Activated CD4-positive, alpha-beta T cell treated with anti-CD3 and anti-CD28 coated beads for 36 hours (primary cell): ENCODE measurements at regions not wholly inside any gene's neighbourhood (a gene's known extent, or its start where the extent isn't known, plus 50 kb on each side); places are given as distances from the start of the nearest gene placed in this dataset.
"Not testable (repeated sequence)": the region's sequence is repeated elsewhere in the genome, so short reads cannot be mapped to it uniquely, and the experiment has no call there.

ENCODE experiments used
- ATAC-seq: fragments of 200-7000 bp; cut with Tn5 transposase; one replicate; pipeline ENCODE4 v1.10.0; 2021; ENCODE audit warnings: mild to moderate bottlenecking, moderate library complexity
- CTCF ChIA-PET: fragments of 350-600 bp; sonication (Branson Sonifier 250); formaldehyde crosslinking; loops from one replicate; lab custom pipeline; 2021; ENCODE audit warnings: antibody characterized with exemption; lab: Charles Lee
- POLR2A ChIA-PET: fragments of 350-600 bp; sonication (Branson Sonifier 250); formaldehyde crosslinking; loops from one replicate; lab custom pipeline; 2021; ENCODE audit warnings: antibody characterized with exemption, inconsistent platforms; lab: Charles Lee
- DNase-seq: peaks from one replicate; pipeline ENCODE4 v3.0.0-alpha.2; 2020
- H3K27ac Mint-ChIP-seq: one replicate; pipeline ENCODE4 v1.8.0; 2021; ENCODE audit warnings: mixed read lengths
- H3K27me3 Mint-ChIP-seq: one replicate; pipeline ENCODE4 v1.8.0; 2021; ENCODE audit warnings: mixed read lengths
- H3K36me3 Mint-ChIP-seq: one replicate; pipeline ENCODE4 v1.8.0; 2021; ENCODE audit warnings: low read depth, mixed read lengths
- H3K4me1 Mint-ChIP-seq: one replicate; pipeline ENCODE4 v1.8.0; 2021; ENCODE audit warnings: mixed read lengths
- H3K4me3 Mint-ChIP-seq: one replicate; pipeline ENCODE4 v1.8.0; 2021; ENCODE audit warnings: mild to moderate bottlenecking, moderate library complexity, mixed read lengths
- H3K9me3 Mint-ChIP-seq: one replicate; pipeline ENCODE4 v1.8.0; 2021; ENCODE audit warnings: low read depth, mixed read lengths
- intact Hi-C, 2 experiments: fragments of 100-400 bp; cut with DNase I in 1 of 2; cut with micrococcal nuclease in 1 of 2; formaldehyde crosslinking; loops; one replicate each; pipeline versions ENCODE4 v1.14.2 to v1.15.1; 2022 to 2024; cut with DNase I, micrococcal nuclease

DNA sequence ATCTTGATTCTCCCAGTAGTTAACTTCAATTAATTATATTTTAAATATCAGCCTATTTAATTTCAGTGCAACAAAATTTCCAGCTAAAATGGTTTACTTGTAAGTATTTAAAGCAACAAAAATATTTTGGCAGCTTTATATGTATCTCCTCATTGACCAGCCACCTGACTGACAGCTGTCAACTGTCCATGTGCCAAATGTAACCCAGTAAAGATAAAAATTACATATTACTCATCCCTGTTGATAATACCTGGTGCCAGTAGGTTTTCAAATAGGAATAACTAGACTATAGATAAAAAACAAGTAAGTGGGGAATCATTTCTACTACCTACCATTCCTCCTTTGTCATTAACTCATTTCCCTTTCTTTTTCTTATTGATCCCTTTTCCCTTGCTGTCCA is 341.9 kb downstream of the TYW1 start:
- CTCF ChIA-PET: not testable (repeated sequence)

DNA sequence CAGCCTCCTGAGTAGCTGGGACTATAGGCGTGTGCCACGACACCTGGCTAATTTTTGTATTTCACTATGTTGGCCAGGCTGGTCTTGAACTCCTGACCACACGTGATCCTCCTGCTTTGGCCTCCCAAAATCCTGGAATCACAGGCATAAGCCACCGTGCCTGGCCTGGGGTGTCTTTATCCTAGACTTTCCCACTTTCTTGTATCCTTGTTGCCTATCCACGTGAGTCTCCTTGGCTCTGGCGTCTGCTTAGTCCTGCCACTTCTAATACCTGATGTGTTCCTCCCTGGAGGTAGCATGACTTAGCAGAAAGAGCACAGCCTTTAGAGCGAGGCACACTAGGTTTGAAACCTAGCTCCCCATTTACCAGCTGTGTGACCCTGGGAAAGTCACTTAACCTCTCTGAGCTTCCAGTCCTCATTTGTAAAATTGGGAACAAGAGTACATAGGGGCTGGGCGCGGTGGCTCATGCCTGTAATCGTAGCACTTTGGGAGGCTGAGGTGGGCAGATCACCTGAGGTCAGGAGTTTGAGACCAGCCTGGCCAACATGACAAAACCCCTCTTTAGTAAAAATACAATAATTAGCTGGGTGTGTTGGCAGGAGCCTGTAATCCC is 344.6 kb downstream of the TYW1 start:
- H3K9me3 Mint-ChIP-seq: peaks cover 8% of the 10 kb centered on the region
- H3K4me3 Mint-ChIP-seq: no peak overlapping the region
- POLR2A ChIA-PET: no interaction called here
- no peak for ATAC-seq
- intact Hi-C loops: no loop called here
- DNase-seq: no peak
- H3K36me3 Mint-ChIP-seq: peaks cover 39% of the 10 kb centered on the region
- no peak overlapping the region for H3K27ac Mint-ChIP-seq
- CTCF ChIA-PET: no interaction called here
- H3K27me3 Mint-ChIP-seq: no peaks in the 10 kb centered on the region
- no peaks in the 10 kb centered on the region for H3K4me1 Mint-ChIP-seq

More for the DNA sequence above, 341.9 kb downstream of the TYW1 start:
- H3K27me3 Mint-ChIP-seq, H3K4me1 Mint-ChIP-seq, POLR2A ChIA-PET, DNase-seq, H3K4me3 Mint-ChIP-seq, H3K9me3 Mint-ChIP-seq, intact Hi-C loops, ATAC-seq, H3K27ac Mint-ChIP-seq: not testable (repeated sequence)
- H3K36me3 Mint-ChIP-seq: peaks cover 17% of the 10 kb centered on the region

DNA sequence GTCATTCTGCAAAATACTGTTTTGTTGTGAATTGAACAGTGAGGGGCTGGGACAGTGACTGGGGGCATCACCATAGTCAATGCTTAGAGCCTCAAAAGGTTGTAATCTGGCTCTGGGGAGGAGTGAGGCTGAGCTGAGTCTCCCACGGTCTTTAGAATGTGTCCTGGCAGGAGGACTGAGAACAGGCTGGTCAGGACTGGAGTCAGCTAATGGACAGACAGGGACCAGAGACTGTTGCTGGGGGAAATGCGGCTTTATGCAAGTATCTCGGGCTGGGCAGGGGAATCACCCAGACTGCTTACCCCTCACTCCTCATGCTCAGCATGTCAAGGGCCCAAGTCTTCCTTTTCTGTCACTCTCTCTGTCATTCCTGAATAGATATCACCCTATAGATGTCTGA is 346.5 kb downstream of the TYW1 start:
- DNase-seq (no peak), ATAC-seq (no peak)
- POLR2A ChIA-PET: no interaction called here
- no peaks in the 10 kb centered on the region for H3K27me3 Mint-ChIP-seq
- peaks cover 8% of the 10 kb centered on the region for H3K9me3 Mint-ChIP-seq
- no peak overlapping the region for H3K27ac Mint-ChIP-seq
- CTCF ChIA-PET: no interaction called here
- intact Hi-C loops: no loop called here
- no peak overlapping the region for H3K4me3 Mint-ChIP-seq
- no peaks in the 10 kb centered on the region for H3K4me1 Mint-ChIP-seq
- H3K36me3 Mint-ChIP-seq: peaks cover 39% of the 10 kb centered on the region

DNA sequence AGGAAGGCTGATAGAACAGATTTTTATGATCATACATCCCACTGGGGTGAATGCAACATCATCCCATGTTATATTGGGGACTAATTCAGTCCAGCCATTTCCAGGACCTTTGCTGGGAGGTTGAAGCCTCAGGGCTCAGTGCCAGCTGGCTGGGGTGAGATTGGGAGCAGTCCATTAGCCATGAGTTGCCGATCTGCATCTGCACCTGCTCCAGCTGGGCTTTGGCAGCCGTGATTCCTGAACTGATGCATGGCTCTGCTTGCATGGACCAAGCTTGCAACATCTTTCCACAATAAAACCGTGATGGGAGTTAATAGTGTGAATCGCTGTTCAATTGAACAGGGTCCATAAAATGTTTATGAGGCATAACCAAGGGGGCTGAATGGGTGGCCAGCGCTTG is 346.9 kb downstream of the TYW1 start:
- Mint-ChIP-seq H3K27me3 (no peaks in the 10 kb centered on the region), H3K4me1 (no peaks in the 10 kb centered on the region), H3K9me3 (peaks cover 8% of the 10 kb centered on the region), H3K4me3 (no peak overlapping the region), H3K36me3 (peaks cover 39% of the 10 kb centered on the region), H3K27ac (no peak overlapping the region)
- intact Hi-C loops: no loop called here
- ATAC-seq (no peak), DNase-seq (no peak)
- ChIA-PET CTCF (no interaction called here), POLR2A (no interaction called here)

DNA sequence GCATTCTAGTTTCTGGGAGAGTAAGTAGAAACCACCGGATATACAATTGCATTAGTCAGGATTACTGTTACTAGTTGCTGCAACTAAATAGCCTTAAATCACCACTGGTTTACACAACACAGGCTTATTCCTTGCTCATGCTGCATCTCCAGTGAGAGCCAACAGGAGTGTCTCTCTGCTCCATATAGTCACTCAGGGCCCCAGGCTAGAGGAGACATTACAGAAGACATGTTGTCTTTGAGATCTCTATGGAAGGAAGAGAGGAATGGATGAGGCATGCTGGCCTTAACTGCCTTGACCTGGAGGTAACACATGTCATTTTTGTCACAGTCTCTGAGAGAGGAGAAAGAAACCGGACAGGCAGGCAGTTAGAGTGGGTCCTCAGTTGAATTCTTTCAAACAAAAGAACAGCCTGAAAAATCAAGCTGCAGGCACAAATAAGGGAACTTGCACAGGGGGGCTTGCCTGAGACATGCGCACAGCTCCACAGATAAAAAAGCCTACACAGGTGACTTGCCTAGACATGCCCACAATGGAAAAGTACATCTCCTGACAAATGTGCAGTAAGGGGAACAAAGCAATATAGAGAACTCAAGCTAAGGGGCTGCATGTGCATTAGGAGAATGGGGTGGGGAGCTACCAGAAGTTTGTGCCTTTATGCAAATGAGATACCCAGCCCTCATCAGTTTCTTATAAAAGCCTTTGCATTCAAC is 348.0 kb downstream of the TYW1 start:
- H3K9me3 Mint-ChIP-seq: peaks cover 8% of the 10 kb centered on the region

DNA sequence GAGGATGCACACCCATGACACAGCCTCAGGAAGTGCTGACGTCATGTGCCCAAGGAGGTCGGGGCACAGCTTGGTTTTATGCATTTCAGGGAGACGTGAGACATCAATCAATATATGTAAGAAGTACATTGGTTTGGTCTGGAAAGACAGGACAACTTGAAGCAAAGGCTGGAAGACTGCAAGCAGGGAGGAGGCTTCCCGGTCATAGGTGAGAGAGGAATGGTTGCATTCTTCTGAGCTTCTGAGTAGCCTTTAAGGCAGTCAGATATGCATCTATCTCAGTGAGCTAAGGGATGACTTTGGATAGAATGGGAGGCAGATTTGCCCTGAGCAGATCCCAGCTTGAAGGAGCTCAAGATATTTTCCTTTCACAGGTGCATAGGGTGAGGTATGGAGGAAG is 349.5 kb downstream of the TYW1 start:
- Mint-ChIP-seq H3K36me3 (peaks cover 35% of the 10 kb centered on the region), H3K4me1 (no peaks in the 10 kb centered on the region), H3K4me3 (no peak overlapping the region), H3K9me3 (peaks cover 8% of the 10 kb centered on the region), H3K27me3 (no peaks in the 10 kb centered on the region), H3K27ac (no peak overlapping the region)
- ChIA-PET CTCF (no interaction called here), POLR2A (no interaction called here)
- intact Hi-C loops: no loop called here
- ATAC-seq (no peak), DNase-seq (no peak)

More for the DNA sequence above, 348.0 kb downstream of the TYW1 start:
- Mint-ChIP-seq H3K36me3 (peaks cover 39% of the 10 kb centered on the region), H3K4me3 (no peak overlapping the region), H3K27me3 (no peaks in the 10 kb centered on the region), H3K4me1 (no peaks in the 10 kb centered on the region), H3K27ac (no peak overlapping the region)
- intact Hi-C loops: no loop called here
- no peak for ATAC-seq
- DNase-seq: no peak
- ChIA-PET CTCF (interaction anchor here (0.7 kb wide), 1 partner anchor 98 kb away, joined by 4 read pairs; no protein-coding TSS in a partner anchor), POLR2A (no interaction called here)

DNA sequence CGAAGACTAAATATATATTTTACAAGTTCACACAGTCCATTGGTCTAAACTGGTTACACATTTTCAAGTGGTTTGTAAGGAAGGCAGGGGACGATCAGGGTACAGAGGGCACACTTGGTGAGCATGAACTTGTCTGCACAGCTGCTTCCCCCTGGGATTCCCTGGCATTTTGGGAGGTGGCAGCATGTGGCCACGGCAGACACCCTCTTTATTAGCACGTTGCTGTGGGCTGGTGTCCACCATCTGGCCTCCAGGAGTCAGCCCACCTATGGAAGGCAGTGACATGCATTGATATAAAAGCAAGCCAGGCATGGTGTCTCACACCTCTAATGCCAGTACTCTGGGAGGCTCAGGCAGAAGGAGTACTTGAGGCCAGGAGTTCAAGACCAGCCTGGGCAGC is 350.2 kb downstream of the TYW1 start:
- no peaks in the 10 kb centered on the region for H3K27me3 Mint-ChIP-seq
- peaks cover 32% of the 10 kb centered on the region for H3K36me3 Mint-ChIP-seq
- H3K4me1 Mint-ChIP-seq: no peaks in the 10 kb centered on the region
- H3K9me3 Mint-ChIP-seq: peaks cover 8% of the 10 kb centered on the region
- H3K4me3 Mint-ChIP-seq: no peak overlapping the region
- H3K27ac Mint-ChIP-seq: no peak overlapping the region
- intact Hi-C loops: no loop called here
- ATAC-seq (no peak), DNase-seq (no peak)
- POLR2A ChIA-PET: no interaction called here
- CTCF ChIA-PET: no interaction called here

DNA sequence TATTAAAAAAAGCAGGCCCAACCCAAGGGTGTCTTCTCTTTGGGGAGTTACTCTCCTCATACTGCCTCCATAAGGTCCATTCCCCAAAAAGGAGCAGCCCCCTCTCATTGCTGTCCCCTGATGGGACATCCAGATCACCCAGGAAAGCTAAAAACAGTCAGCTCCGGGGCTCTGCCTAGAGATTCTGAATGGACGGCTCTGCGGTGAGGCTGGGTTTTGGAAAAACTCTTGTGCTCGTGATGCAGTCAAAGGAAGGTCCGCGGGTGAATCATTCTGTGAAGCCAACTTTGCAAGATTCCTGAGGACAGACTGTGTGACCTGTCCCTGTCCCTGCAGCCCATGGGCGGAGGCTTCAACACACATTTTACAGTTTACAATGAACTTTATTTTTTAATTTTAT is 351.5 kb downstream of the TYW1 start:
- DNase-seq: no peak
- intact Hi-C loops: no loop called here
- H3K9me3 Mint-ChIP-seq: peaks cover 8% of the 10 kb centered on the region
- H3K4me1 Mint-ChIP-seq: no peaks in the 10 kb centered on the region
- no peak for ATAC-seq
- H3K27me3 Mint-ChIP-seq: no peaks in the 10 kb centered on the region
- ChIA-PET CTCF (interaction anchor here (0.7 kb wide), 1 partner anchor 242 kb away, joined by 3 read pairs; no protein-coding TSS in a partner anchor), POLR2A (no interaction called here)
- H3K27ac Mint-ChIP-seq: no peak overlapping the region
- no peak overlapping the region for H3K4me3 Mint-ChIP-seq
- H3K36me3 Mint-ChIP-seq: peaks cover 24% of the 10 kb centered on the region

DNA sequence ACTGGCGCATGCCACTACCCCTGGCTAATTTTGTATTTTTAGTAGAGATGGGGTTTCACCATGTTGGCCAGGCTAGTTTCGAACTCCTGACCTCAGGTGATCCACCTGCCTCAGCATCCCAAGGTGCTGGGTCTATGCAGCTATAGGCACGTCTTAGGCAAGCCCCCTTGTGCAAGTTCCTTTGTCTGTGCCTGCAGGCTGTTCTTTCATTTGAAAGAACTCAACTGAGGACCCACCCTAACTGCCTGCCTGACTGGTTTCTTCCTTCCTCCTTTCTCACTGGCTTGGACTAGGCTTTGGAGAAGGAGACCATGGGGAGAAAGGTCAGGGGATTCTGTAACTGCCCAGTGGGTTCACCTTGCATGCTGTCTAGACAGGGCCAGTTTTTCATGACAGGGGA is 361.0 kb downstream of the TYW1 start:
- DNase-seq, POLR2A ChIA-PET, ATAC-seq, H3K4me1 Mint-ChIP-seq, intact Hi-C loops, CTCF ChIA-PET, H3K27ac Mint-ChIP-seq, H3K9me3 Mint-ChIP-seq, H3K27me3 Mint-ChIP-seq, H3K4me3 Mint-ChIP-seq, H3K36me3 Mint-ChIP-seq: not testable (repeated sequence)

DNA sequence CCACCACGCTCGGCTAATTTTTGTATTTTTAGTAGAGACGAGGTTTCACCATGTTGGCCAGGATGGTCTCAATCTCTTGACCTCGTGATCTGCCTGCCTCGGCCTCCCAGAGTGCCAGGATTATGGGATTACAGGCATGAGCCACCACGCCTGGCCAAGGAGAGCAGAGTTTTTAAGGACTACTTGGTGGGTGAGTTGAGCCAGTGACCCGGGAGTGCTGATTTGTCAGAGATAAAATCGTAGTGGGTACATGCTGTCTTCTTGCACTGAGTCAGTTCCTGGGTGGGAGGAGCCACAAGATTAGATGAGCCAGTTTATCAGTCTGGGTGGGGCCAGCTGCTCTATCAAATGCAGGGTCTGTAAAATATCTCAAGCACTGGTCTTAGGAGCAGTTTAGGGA is 361.7 kb downstream of the TYW1 start:
- ATAC-seq, CTCF ChIA-PET, H3K36me3 Mint-ChIP-seq, intact Hi-C loops, H3K4me1 Mint-ChIP-seq, H3K27ac Mint-ChIP-seq, H3K4me3 Mint-ChIP-seq, POLR2A ChIA-PET, H3K27me3 Mint-ChIP-seq, H3K9me3 Mint-ChIP-seq, DNase-seq: not testable (repeated sequence)

DNA sequence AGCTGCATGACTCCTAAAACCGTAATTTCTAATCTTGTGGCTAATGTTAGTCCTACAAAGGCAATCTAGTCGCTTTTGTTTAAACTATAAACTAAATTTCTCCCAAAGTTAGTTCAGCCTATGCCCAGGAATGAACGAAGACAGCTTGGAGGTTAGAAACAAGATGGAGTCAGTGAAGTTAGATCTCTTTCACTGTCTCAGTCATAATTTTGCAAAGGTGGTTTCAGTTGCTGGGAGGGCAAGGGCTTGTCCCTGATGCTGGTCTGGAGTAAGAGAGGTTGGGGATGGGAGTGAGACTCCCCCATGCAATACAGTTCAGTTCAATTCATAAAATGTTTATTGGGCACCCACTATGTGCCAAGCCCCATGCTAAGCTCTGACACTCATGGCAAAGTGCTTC is 362.1 kb downstream of the TYW1 start:
- H3K4me3 Mint-ChIP-seq, H3K4me1 Mint-ChIP-seq, H3K27me3 Mint-ChIP-seq, DNase-seq, H3K9me3 Mint-ChIP-seq, H3K27ac Mint-ChIP-seq, CTCF ChIA-PET, ATAC-seq, intact Hi-C loops, H3K36me3 Mint-ChIP-seq, POLR2A ChIA-PET: not testable (repeated sequence)

DNA sequence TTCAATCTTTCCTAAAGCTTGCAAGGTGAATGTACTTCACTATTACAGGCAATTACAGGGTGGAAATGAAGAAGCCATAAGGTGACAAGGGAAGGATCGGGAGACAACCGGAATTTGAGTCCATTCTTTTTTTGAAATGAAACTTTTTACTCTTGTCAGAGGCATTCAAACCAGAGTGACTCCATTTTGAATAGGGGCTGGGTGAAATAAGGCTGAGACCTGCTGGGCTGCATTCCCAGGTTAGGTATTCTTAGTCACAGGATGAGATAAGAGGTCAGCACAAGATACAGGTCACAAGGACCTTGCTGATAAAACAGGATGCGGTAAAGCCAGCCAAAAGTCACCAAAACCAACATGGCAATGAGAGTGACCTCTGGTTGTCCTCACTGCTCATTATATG is 363.3 kb downstream of the TYW1 start:
- DNase-seq: no peak
- CTCF ChIA-PET: no interaction called here

More for the DNA sequence above, 363.3 kb downstream of the TYW1 start:
- Mint-ChIP-seq H3K27ac (no peak overlapping the region), H3K9me3 (peaks cover 7% of the 10 kb centered on the region), H3K4me1 (no peaks in the 10 kb centered on the region), H3K4me3 (no peak overlapping the region), H3K27me3 (no peaks in the 10 kb centered on the region), H3K36me3 (peaks cover 7% of the 10 kb centered on the region)
- intact Hi-C loops: no loop called here
- no peak for ATAC-seq
- POLR2A ChIA-PET: no interaction called here
